Panc1 (cell line): ENCODE measurements at regions not wholly inside any gene's neighbourhood (a gene's known extent, or its start where the extent isn't known, plus 50 kb on each side); places are given as distances from the start of the nearest gene placed in this dataset.

ENCODE experiments used
- ATAC-seq: fragments of 200-7000 bp; cut with Tn5 transposase; 2 replicates; pipeline ENCODE4 v1.9.1; 2020; ENCODE audit warnings: mild to moderate bottlenecking, moderate library complexity
- BruUV-seq: library from RNA; stranded (reverse); fragments of 400-500 nt; replicated peaks from 2 replicates; lab custom pipeline; 2021; lab: Mats Ljungman, UMichigan
- CTCF ChIA-PET: fragments of 300-600 bp; sonication (Branson Sonifier 250); formaldehyde crosslinking; loops from one replicate; lab custom pipeline; 2022; ENCODE audit warnings: antibody characterized with exemption; lab: Charles Lee
- POLR2A ChIA-PET: fragments of 300-600 bp; sonication (Branson Sonifier 250); formaldehyde crosslinking; loops from one replicate; lab custom pipeline; 2022; ENCODE audit warnings: antibody characterized with exemption; lab: Charles Lee
- DNase-seq: peaks from one replicate; pipeline ENCODE4 v3.0.0-alpha.2; 2010; ENCODE audit warnings: low read depth, low spot score
- H3K27ac ChIP-seq: 2 replicates; pipeline ENCODE4 v1.5.1; 2011; ENCODE audit warnings: mild to moderate bottlenecking, low read length, inconsistent platforms
- H3K27me3 ChIP-seq: fragments of 200-500 bp; sonication (Bioruptor generic); 2 replicates; pipeline ENCODE4 v1.6.0; 2014; ENCODE audit warnings: low read length, inconsistent platforms; ENCODE audit not compliant: control insufficient read depth, insufficient read depth
- H3K36me3 ChIP-seq: fragments of 200-500 bp; sonication (Bioruptor generic); 2 replicates; pipeline ENCODE4 v1.5.1; 2014; ENCODE audit warnings: inconsistent platforms, mild to moderate bottlenecking, low read length, moderate library complexity; ENCODE audit not compliant: control insufficient read depth, insufficient read depth
- H3K4me1 ChIP-seq: 2 replicates; pipeline ENCODE4 v1.5.1; 2011; ENCODE audit warnings: inconsistent platforms, mild to moderate bottlenecking, low read length, moderate library complexity; ENCODE audit not compliant: control insufficient read depth, insufficient read depth
- H3K4me3 ChIP-seq, 2 experiments: 2 replicates each; pipeline ENCODE4 v1.5.1; 2011 to 2012; ENCODE audit warnings: low read depth in 2 of 2, low read length in 2 of 2, mild to moderate bottlenecking in 2 of 2, inconsistent platforms in 1 of 2, moderate library complexity in 1 of 2
- H3K9me3 ChIP-seq: fragments of 200-500 bp; sonication (Bioruptor generic); 2 replicates; pipeline ENCODE4 v1.5.1; 2014; ENCODE audit warnings: low read depth, mild to moderate bottlenecking, inconsistent platforms, low read length, moderate library complexity; ENCODE audit not compliant: control insufficient read depth, insufficient read depth
- POLR2AphosphoS5 ChIP-seq: IDR thresholded peaks from 2 replicates; pipeline ENCODE4 v1.6.1; 2012; ENCODE audit warnings: mild to moderate bottlenecking, low read depth, low read length, moderate library complexity
- SIN3A ChIP-seq: IDR thresholded peaks from 2 replicates; pipeline ENCODE4 v1.6.1; 2012; ENCODE audit warnings: low read depth, mild to moderate bottlenecking, low read length, moderate library complexity, borderline replicate concordance; ENCODE audit not compliant: insufficient read depth
- TCF7L2 ChIP-seq: IDR thresholded peaks from 2 replicates; pipeline ENCODE4 v1.6.1; 2011; ENCODE audit warnings: mild to moderate bottlenecking, low read depth, low read length, inconsistent platforms
- in situ Hi-C: cut with HindIII; loops from 2 replicates; pipeline ENCODE4 v1.10.0; 2016; ENCODE audit warnings: low sequenced_read_pairs, low pct_unique_long_range_greater_than_20kb
- intact Hi-C: fragments of 100-400 bp; cut with micrococcal nuclease; formaldehyde crosslinking; loops from one replicate; pipeline ENCODE4 v1.10.0; 2022; ENCODE audit not compliant: unreplicated experiment
- TF ChIP-seq, protein P1 (sequence below): fragments of 450-650 bp; IDR thresholded peaks from 2 replicates; pipeline ENCODE4 v1.5.1; 2017; ENCODE audit warnings: mild to moderate bottlenecking
- TF ChIP-seq, protein P2 (sequence below), 2 experiments: IDR thresholded peaks; 2 replicates each; pipeline ENCODE4 v1.6.1; 2011 to 2012; ENCODE audit warnings: low read depth in 2 of 2, control low read depth in 1 of 2, low read length in 1 of 2, mild to moderate bottlenecking in 1 of 2, moderate library complexity in 1 of 2; ENCODE audit not compliant: insufficient read depth in 1 of 2

DNA sequence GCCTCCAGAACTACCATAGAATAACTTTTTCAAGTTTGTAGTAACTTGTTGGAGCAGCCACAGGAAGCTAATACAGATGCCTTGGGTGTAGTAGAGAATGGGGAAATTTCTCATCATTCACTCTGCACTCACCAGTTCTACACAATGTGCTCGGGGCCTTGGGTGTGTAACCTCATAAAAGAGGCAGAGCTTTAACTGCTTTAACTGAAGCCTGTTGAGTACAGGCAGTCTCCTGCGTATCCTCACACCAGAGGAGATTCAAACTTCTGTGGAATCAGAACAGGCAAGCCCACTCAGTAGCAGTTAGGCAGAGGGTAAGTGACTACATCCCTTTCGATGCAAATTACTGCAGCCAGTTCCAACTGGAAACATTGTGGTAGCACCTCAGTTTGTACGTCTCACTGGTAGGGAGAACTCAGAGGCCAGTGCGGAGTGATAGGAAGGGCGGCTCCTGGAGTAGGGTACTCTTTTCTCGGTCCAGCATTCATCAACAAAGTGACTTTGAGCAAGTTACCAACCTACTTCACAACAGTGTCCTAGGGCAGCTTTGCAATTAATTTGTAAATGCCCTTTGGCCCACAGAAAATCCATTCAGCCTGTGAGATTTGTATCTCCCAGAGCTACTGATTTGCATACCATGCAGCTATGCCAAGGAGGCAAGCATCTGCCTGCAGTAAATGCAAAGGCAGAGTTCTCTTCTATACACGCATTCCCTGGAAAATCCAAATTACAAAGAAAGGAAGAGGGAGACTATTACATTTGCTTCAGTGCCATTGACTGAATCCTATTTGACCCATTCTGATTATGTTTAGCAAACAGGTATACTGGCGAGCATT is 904.3 kb downstream of the DIAPH3 start:
- Histone ChIP-seq H3K27ac (no peak overlapping the region), H3K4me3 (no peak overlapping the region), H3K9me3 (no peaks in the 10 kb centered on the region), H3K36me3 (no peaks in the 10 kb centered on the region), H3K4me1 (no peaks in the 10 kb centered on the region), H3K27me3 (no peaks in the 10 kb centered on the region)
- intact Hi-C loops (no loop called here), in situ Hi-C loops (no loop called here)
- CTCF ChIA-PET = no interaction called here
- DNase-seq (no peak), ATAC-seq (no peak)
- TF ChIP-seq SIN3A (no peak), POLR2AphosphoS5 (no peak)
- no TSS peak for BruUV-seq
- POLR2A ChIA-PET = no interaction called here

DNA sequence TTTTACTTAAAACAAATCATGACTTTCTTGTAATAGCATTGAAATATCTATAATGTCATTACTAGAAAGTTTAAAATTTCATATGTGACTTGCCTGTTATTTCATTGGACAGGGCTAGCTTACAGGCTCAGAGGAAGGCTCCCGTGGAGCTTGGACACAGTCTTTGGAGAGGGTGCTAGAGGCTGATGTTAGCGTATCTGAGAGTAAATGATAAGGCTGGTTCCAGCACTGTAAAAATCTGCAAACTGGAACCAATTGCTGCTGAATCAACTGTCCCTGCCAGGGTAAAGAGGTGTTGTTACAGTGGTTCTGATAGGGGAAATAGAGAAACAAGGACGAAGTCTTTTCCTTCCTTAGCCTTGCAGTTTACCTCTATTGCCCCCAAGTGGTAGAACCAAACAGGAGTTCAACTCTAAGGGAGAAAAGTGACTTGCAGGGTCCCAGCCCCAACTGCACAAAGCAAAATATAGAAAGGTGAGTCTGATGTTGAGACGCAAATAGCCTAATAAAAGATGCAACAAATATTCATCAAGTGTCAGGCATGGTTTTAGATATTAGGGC is 901.7 kb downstream of the DIAPH3 start:
- Histone ChIP-seq H3K4me3 (no peak overlapping the region), H3K27ac (no peak overlapping the region), H3K4me1 (no peaks in the 10 kb centered on the region), H3K27me3 (no peaks in the 10 kb centered on the region), H3K9me3 (no peaks in the 10 kb centered on the region), H3K36me3 (no peaks in the 10 kb centered on the region)
- no TSS peak for BruUV-seq
- CTCF ChIA-PET = no interaction called here
- in situ Hi-C loops (no loop called here), intact Hi-C loops (no loop called here)
- DNase-seq = no peak
- POLR2A ChIA-PET = no interaction called here
- TF ChIP-seq POLR2AphosphoS5 (no peak), SIN3A (no peak)
- TF ChIP-seq, protein P1, sequence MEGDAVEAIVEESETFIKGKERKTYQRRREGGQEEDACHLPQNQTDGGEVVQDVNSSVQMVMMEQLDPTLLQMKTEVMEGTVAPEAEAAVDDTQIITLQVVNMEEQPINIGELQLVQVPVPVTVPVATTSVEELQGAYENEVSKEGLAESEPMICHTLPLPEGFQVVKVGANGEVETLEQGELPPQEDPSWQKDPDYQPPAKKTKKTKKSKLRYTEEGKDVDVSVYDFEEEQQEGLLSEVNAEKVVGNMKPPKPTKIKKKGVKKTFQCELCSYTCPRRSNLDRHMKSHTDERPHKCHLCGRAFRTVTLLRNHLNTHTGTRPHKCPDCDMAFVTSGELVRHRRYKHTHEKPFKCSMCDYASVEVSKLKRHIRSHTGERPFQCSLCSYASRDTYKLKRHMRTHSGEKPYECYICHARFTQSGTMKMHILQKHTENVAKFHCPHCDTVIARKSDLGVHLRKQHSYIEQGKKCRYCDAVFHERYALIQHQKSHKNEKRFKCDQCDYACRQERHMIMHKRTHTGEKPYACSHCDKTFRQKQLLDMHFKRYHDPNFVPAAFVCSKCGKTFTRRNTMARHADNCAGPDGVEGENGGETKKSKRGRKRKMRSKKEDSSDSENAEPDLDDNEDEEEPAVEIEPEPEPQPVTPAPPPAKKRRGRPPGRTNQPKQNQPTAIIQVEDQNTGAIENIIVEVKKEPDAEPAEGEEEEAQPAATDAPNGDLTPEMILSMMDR = peak; percentile 10; the same call in 1 of the 2 replicates
- ATAC-seq = no peak

DNA sequence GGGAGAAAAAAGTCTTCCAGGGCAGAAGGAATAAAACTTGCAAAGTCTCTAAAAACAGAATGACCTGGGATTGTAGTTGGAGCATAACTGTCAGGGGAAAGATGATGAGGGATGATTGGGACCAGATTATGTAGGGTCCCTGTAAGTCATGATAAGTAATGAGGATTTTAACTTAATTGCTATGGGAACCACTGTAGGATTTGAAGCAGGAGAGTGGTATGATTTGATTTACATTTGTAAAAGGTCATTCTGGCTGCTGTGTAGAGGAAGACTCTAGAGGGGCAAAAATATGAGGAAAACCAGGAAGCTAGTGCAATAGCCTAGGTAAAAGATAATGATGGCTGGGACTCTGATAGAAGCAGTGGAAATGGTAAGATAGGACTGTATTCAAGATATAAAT is 900.2 kb downstream of the DIAPH3 start:
- H3K4me1 ChIP-seq = no peaks in the 10 kb centered on the region
- no peaks in the 10 kb centered on the region for H3K27me3 ChIP-seq
- no peak for DNase-seq
- in situ Hi-C loops (no loop called here), intact Hi-C loops (no loop called here)
- H3K4me3 ChIP-seq = no peak overlapping the region
- ChIA-PET POLR2A (no interaction called here), CTCF (no interaction called here)
- no peak for ATAC-seq
- TF ChIP-seq, protein P1 = no peak
- TF ChIP-seq POLR2AphosphoS5 (no peak), TCF7L2 (no peak), SIN3A (no peak)
- TF ChIP-seq, protein P2, sequence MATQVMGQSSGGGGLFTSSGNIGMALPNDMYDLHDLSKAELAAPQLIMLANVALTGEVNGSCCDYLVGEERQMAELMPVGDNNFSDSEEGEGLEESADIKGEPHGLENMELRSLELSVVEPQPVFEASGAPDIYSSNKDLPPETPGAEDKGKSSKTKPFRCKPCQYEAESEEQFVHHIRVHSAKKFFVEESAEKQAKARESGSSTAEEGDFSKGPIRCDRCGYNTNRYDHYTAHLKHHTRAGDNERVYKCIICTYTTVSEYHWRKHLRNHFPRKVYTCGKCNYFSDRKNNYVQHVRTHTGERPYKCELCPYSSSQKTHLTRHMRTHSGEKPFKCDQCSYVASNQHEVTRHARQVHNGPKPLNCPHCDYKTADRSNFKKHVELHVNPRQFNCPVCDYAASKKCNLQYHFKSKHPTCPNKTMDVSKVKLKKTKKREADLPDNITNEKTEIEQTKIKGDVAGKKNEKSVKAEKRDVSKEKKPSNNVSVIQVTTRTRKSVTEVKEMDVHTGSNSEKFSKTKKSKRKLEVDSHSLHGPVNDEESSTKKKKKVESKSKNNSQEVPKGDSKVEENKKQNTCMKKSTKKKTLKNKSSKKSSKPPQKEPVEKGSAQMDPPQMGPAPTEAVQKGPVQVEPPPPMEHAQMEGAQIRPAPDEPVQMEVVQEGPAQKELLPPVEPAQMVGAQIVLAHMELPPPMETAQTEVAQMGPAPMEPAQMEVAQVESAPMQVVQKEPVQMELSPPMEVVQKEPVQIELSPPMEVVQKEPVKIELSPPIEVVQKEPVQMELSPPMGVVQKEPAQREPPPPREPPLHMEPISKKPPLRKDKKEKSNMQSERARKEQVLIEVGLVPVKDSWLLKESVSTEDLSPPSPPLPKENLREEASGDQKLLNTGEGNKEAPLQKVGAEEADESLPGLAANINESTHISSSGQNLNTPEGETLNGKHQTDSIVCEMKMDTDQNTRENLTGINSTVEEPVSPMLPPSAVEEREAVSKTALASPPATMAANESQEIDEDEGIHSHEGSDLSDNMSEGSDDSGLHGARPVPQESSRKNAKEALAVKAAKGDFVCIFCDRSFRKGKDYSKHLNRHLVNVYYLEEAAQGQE (IDR thresholded peaks at IDR 0.05; ENCODE audit: insufficient read depth in 1 of 2, low read depth in 2 of 2, low read length in 1 of 2) = no peak
- H3K27ac ChIP-seq = no peak overlapping the region
- no TSS peak for BruUV-seq
- H3K36me3 ChIP-seq = no peaks in the 10 kb centered on the region
- no peaks in the 10 kb centered on the region for H3K9me3 ChIP-seq
